GM23248 (cell line): ENCODE measurements at regions not wholly inside any gene's neighbourhood (a gene's known extent, or its start where the extent isn't known, plus 50 kb on each side); places are given as distances from the start of the nearest gene placed in this dataset.

ENCODE experiments used
- DNase-seq: peaks from one replicate; pipeline ENCODE4 v3.0.0-alpha.2; 2015
- H2AFZ ChIP-seq: fragments of 200-600 bp; sonication (generic); 2 replicates; pipeline ENCODE4 v1.6.1; 2016; ENCODE audit warnings: antibody characterized with exemption
- H3F3A ChIP-seq: fragments of 200-600 bp; sonication (generic); 2 replicates; pipeline ENCODE4 v1.6.1; 2016; ENCODE audit warnings: mild to moderate bottlenecking, antibody characterized with exemption, mixed run types; ENCODE audit not compliant: insufficient read depth
- H3K27ac ChIP-seq: fragments of 200-600 bp; sonication (generic); 2 replicates; pipeline ENCODE4 v1.5.1; 2016; ENCODE audit warnings: mild to moderate bottlenecking
- H3K27me3 ChIP-seq: fragments of 200-600 bp; sonication (generic); replicated peaks from 2 replicates; pipeline ENCODE4 v1.6.1; 2016; ENCODE audit warnings: mild to moderate bottlenecking; ENCODE audit not compliant: insufficient read depth
- H3K36me3 ChIP-seq: fragments of 200-600 bp; sonication (generic); 2 replicates; pipeline ENCODE4 v1.6.1; 2016; ENCODE audit warnings: low read depth, mild to moderate bottlenecking
- H3K4me1 ChIP-seq: fragments of 200-600 bp; sonication (generic); 2 replicates; pipeline ENCODE4 v1.6.1; 2016; ENCODE audit warnings: mild to moderate bottlenecking; ENCODE audit not compliant: insufficient read depth
- H3K4me2 ChIP-seq: fragments of 200-600 bp; sonication (generic); one replicate; pipeline ENCODE4 v1.6.1; 2016; ENCODE audit warnings: mild to moderate bottlenecking; ENCODE audit not compliant: unreplicated experiment
- H3K4me3 ChIP-seq: fragments of 200-600 bp; sonication (generic); 2 replicates; pipeline ENCODE4 v1.5.1; 2016; ENCODE audit warnings: mild to moderate bottlenecking
- H3K79me2 ChIP-seq: fragments of 200-600 bp; sonication (generic); 2 replicates; pipeline ENCODE4 v1.6.1; 2016; ENCODE audit warnings: mild to moderate bottlenecking; ENCODE audit not compliant: insufficient read depth
- H3K9ac ChIP-seq: fragments of 200-600 bp; sonication (generic); 2 replicates; pipeline ENCODE4 v1.6.1; 2016; ENCODE audit warnings: mild to moderate bottlenecking
- H3K9me2 ChIP-seq: fragments of 200-600 bp; sonication (generic); 2 replicates; pipeline ENCODE4 v1.6.1; 2016; ENCODE audit warnings: mixed run types, mild to moderate bottlenecking, moderate library complexity; ENCODE audit not compliant: insufficient read depth
- H3K9me3 ChIP-seq: fragments of 200-600 bp; sonication (generic); one replicate; pipeline ENCODE4 v1.6.1; 2017; ENCODE audit warnings: low read depth
- H4K20me1 ChIP-seq: fragments of 200-600 bp; sonication (generic); 2 replicates; pipeline ENCODE4 v1.6.0; 2016; ENCODE audit not compliant: insufficient read depth
- EZH2 ChIP-seq: fragments of 200-600 bp; sonication (generic); IDR thresholded peaks from 2 replicates; pipeline ENCODE4 v1.6.1; 2018; ENCODE audit warnings: antibody characterized with exemption, mild to moderate bottlenecking; ENCODE audit not compliant: insufficient read depth, poor library complexity, severe bottlenecking
- EZH2phosphoT487 ChIP-seq: fragments of 200-600 bp; sonication (generic); IDR thresholded peaks from 2 replicates; pipeline ENCODE4 v1.6.1; 2018; ENCODE audit warnings: antibody characterized with exemption, moderate library complexity, mild to moderate bottlenecking, low read depth; ENCODE audit not compliant: insufficient read depth
- whole genome bisulfite sequencing, 2 experiments: methylation state at CpG; one replicate each; pipeline ENCODE4 v1.1.6; 2015 to 2017; ENCODE audit warnings: low lambda C conversion rate in 2 of 2, low coverage in 1 of 2; ENCODE audit errors: missing lambda C conversion rate in 2 of 2; 5-methylcytosine and 5-hydroxymethylcytosine counted together
- in situ Hi-C: fragments of 300-500 bp; cut with MboI; formaldehyde crosslinking; loops from 2 replicates; pipeline ENCODE4 v1.15.0; 2020

DNA sequence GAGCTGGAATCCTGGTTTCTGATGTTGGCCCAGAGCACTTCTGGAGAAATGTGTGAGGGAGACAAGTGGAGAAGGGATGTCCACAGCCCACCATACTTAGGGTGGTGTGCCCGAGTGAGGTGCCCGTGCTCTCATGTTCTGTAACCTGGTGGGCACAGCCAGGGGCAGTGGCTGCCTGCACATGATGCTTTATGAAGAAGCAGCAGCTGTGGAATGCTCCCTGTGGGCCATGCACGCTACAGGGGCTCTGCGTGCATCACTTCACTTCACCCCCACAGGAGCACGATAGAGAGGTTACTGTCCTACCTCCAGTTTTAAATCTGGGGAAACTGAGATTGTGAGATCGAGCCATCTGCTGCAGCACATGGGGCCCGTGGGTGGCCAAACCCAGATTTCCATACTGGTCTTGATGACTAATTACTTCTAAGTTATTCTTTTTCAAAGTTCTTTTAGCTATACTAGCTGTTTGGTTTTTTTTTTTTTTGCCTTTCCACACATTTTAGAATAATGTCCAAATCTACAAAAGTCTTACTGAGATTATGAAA is 441.6 kb downstream of the GADD45G start:
- H3K4me3 ChIP-seq = no peak overlapping the region
- H3F3A ChIP-seq = no peaks in the 10 kb centered on the region
- 73 to 74% methylated on average over 7 of the region's 7 CpGs for WGBS, 2 experiments
- H4K20me1 ChIP-seq = no peaks in the 10 kb centered on the region
- H3K27ac ChIP-seq = no peak overlapping the region
- in situ Hi-C loops = no loop called here
- H3K4me2 ChIP-seq = no peak overlapping the region
- no peak overlapping the region for H3K9ac ChIP-seq
- TF ChIP-seq EZH2phosphoT487 (no peak), EZH2 (no peak)
- H2AFZ ChIP-seq = no peak overlapping the region
- no peaks in the 10 kb centered on the region for H3K4me1 ChIP-seq
- H3K79me2 ChIP-seq = no peaks in the 10 kb centered on the region
- no peaks in the 10 kb centered on the region for H3K36me3 ChIP-seq
- H3K9me2 ChIP-seq = no peaks in the 10 kb centered on the region
- H3K27me3 ChIP-seq = no peaks in the 10 kb centered on the region
- no peak for DNase-seq
- no peaks in the 10 kb centered on the region for H3K9me3 ChIP-seq

DNA sequence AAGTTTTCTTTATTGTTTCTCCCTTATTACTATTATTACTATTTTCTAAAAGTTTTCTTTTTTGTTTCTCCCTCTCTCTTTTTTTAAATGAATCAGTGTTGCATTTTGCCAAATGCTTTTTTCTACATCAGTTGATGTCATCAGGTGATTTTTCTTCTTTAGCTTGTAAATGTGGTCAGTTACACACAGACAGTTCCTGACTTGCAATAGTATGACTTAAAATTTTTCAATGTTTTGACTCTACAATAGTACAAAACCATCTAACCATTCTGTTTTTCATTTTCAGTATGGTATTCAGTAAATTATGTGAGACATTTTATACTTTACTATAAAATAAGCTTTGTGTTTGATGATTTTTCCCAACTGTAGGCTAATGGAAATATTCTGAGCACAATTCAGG is 443.0 kb downstream of the GADD45G start:
- H3K27ac ChIP-seq = no peak overlapping the region
- H3K9me2 ChIP-seq = no peaks in the 10 kb centered on the region
- TF ChIP-seq EZH2 (no peak), EZH2phosphoT487 (no peak)
- no peaks in the 10 kb centered on the region for H3K79me2 ChIP-seq
- no peaks in the 10 kb centered on the region for H3K27me3 ChIP-seq
- in situ Hi-C loops = no loop called here
- no peak overlapping the region for H3K4me2 ChIP-seq
- no peaks in the 10 kb centered on the region for H3K9me3 ChIP-seq
- H3K4me1 ChIP-seq = no peaks in the 10 kb centered on the region
- H3K4me3 ChIP-seq = no peak overlapping the region
- H3K36me3 ChIP-seq = no peaks in the 10 kb centered on the region
- H4K20me1 ChIP-seq = no peaks in the 10 kb centered on the region
- H3K9ac ChIP-seq = no peak overlapping the region
- H2AFZ ChIP-seq = no peak overlapping the region
- DNase-seq = no peak
- H3F3A ChIP-seq = no peaks in the 10 kb centered on the region

DNA sequence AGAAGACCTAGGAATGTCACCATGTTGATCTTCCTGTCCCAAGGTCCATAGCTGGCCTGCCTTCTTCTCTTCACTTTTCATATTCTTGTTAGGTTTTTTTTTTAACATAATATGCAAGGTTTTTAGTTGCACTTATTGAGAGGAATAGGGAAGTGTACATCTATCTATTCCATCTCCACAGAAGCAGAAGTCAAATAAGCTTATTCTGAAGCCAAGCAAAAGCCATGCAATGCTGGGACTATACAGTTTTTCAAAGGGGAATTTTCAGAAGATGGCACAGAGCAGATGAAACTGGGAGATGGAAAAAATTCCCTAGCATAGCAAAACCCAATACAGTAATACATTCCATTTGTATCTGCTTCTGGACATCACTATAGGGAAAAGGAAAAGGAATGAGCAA is 447.6 kb downstream of the GADD45G start:
- Histone ChIP-seq H3K36me3 (no peaks in the 10 kb centered on the region), H3K4me3 (no peak overlapping the region), H3K4me2 (no peak overlapping the region), H3K27ac (no peak overlapping the region), H3K9me3 (no peaks in the 10 kb centered on the region), H3K27me3 (no peaks in the 10 kb centered on the region), H3K4me1 (no peaks in the 10 kb centered on the region), H2AFZ (no peak overlapping the region), H4K20me1 (no peaks in the 10 kb centered on the region), H3K9me2 (no peaks in the 10 kb centered on the region), H3K79me2 (no peaks in the 10 kb centered on the region), H3F3A (no peaks in the 10 kb centered on the region), H3K9ac (no peak overlapping the region)
- in situ Hi-C loops = no loop called here
- TF ChIP-seq EZH2phosphoT487 (no peak), EZH2 (no peak)
- no peak for DNase-seq

DNA sequence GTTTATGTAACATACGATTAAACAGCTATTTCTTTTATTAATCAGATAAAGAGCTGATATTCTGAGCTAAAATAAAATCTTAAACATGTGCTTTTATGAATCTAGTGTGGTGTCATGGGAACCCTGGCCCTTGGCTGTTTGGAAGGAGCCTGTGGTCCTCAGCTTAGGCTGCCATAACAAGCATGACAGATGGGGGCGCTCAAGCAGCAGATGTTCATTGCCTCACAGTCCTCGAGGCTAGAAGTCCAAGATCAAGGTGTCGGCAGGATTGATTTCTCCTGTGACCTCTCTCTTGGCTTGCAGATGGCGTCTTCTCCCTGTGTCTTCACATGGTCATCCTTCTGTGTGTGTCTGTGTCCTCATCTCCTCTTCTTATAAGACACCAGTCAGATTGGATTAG is 448.2 kb downstream of the GADD45G start:
- Histone ChIP-seq H3K27me3 (no peaks in the 10 kb centered on the region), H3K79me2 (no peaks in the 10 kb centered on the region), H3K4me1 (no peaks in the 10 kb centered on the region), H3K36me3 (no peaks in the 10 kb centered on the region), H3K9me3 (no peaks in the 10 kb centered on the region), H3K27ac (no peak overlapping the region), H3K9me2 (no peaks in the 10 kb centered on the region), H3F3A (no peaks in the 10 kb centered on the region), H3K4me2 (no peak overlapping the region), H3K4me3 (no peak overlapping the region), H2AFZ (no peak overlapping the region), H3K9ac (no peak overlapping the region), H4K20me1 (no peaks in the 10 kb centered on the region)
- DNase-seq = no peak
- in situ Hi-C loops = no loop called here
- 44 to 46% methylated on average over 5 of the region's 5 CpGs for WGBS, 2 experiments
- TF ChIP-seq EZH2phosphoT487 (no peak), EZH2 (no peak)

DNA sequence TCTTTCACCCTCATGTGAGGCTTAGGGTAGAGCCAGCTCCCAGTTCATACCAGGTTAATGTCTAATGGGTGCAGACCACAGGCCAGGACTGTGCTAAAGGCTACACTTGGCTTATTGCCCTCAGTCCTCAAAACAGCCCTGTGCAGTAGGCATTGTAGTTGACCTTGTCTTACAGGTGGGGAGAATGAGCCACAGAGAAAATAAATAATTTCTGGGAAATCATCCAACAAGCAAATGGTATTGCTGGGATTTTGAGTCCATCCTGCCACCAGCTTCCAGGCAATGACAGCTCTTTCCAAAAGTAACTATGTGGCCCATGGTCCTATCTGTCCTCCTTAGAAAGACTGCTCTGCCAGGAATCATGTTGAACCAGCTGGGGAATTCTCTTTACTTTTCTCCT is 450.0 kb downstream of the GADD45G start:
- no peaks in the 10 kb centered on the region for H4K20me1 ChIP-seq
- no peak overlapping the region for H3K4me3 ChIP-seq
- no peaks in the 10 kb centered on the region for H3K9me3 ChIP-seq
- no peak for DNase-seq
- TF ChIP-seq EZH2 = no peak
- no peak for TF ChIP-seq EZH2phosphoT487
- H3K9ac ChIP-seq = no peak overlapping the region
- no peaks in the 10 kb centered on the region for H3K79me2 ChIP-seq
- H3K27ac ChIP-seq = no peak overlapping the region
- H3F3A ChIP-seq = no peaks in the 10 kb centered on the region
- no peaks in the 10 kb centered on the region for H3K36me3 ChIP-seq
- no peaks in the 10 kb centered on the region for H3K27me3 ChIP-seq
- H3K4me2 ChIP-seq = no peak overlapping the region
- H3K9me2 ChIP-seq = no peaks in the 10 kb centered on the region
- H3K4me1 ChIP-seq = no peaks in the 10 kb centered on the region
- in situ Hi-C loops = no loop called here
- no peak overlapping the region for H2AFZ ChIP-seq
